Stimulated activated naive CD8-positive, alpha-beta T cell treated with anti-CD3 and anti-CD28 coated beads, Interleukin-15, Interleukin-2, amounts not matched to agents 100 ng/mL and 50 ng/mL, for 24 hours (primary cell): ENCODE measurements at regions not wholly inside any gene's neighbourhood (a gene's known extent, or its start where the extent isn't known, plus 50 kb on each side); places are given as distances from the start of the nearest gene placed in this dataset.

Source experiments
- H3K27ac Mint-ChIP-seq: one replicate; pipeline ENCODE4 v1.8.0; 2021; ENCODE audit warnings: mild to moderate bottlenecking, mixed read lengths
- H3K27me3 Mint-ChIP-seq: one replicate; pipeline ENCODE4 v1.8.0; 2021; ENCODE audit warnings: mixed read lengths
- H3K36me3 Mint-ChIP-seq: one replicate; pipeline ENCODE4 v1.8.0; 2021; ENCODE audit warnings: low read depth, mixed read lengths
- H3K4me1 Mint-ChIP-seq: one replicate; pipeline ENCODE4 v1.8.0; 2021; ENCODE audit warnings: low read depth, mixed read lengths
- H3K4me3 Mint-ChIP-seq: one replicate; pipeline ENCODE4 v1.8.0; 2021; ENCODE audit warnings: mild to moderate bottlenecking, mixed read lengths
- H3K9me3 Mint-ChIP-seq: one replicate; pipeline ENCODE4 v1.8.0; 2021; ENCODE audit warnings: mixed read lengths

DNA sequence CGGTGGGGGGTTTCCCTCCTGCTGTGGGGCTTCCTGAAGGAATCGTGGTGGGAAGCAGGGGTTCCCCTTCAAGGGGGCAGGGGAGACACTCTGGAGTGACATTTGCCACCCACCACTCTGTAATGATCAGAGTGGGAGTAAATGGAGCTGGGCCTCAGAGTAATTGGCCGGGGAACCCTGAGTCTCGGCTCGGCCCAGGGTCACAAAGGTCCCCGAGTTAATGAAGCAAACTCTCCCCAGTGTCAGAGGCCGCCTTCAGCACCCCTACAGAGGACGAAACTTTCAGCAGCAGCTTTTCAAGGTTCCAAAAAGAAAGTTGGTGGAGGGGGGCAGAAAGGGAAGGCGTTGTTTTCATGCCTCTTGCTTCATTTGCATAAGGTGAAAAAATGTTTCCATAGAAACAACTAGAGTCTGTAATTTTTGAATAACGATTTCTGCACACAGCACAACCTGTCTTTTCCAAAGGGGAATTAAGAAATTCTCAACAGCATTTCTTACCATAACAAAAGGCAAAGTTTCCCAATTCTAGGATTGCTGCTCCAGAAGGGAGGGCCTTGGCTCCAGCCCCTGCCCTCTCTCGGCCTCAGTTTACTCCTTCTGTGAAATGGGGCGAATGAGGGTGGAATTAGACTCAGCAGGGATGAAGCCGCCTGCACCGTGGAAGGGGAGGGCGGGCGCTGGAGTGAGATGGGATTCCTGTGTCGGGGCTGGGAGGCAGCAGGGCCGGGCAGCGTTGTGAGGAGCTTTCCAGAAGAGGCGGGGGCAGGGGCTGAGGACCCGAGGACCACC lies 67.0 kb upstream of the BEGAIN start:
- no peaks in the 10 kb centered on the region for H3K36me3 Mint-ChIP-seq
- H3K4me1 Mint-ChIP-seq: peaks cover 11% of the 10 kb centered on the region
- no peak overlapping the region for H3K4me3 Mint-ChIP-seq

GRCh38 chr14:100654814-100655740 lies 67.9 kb upstream of the BEGAIN start:
- peaks cover 20% of the 10 kb centered on the region for H3K27me3 Mint-ChIP-seq
- no peaks in the 10 kb centered on the region for H3K36me3 Mint-ChIP-seq
- H3K9me3 Mint-ChIP-seq: no peaks in the 10 kb centered on the region
- H3K27ac Mint-ChIP-seq: no peak overlapping the region
- no peak overlapping the region for H3K4me3 Mint-ChIP-seq
- H3K4me1 Mint-ChIP-seq: peaks cover 11% of the 10 kb centered on the region

More for the DNA sequence above, 67.0 kb upstream of the BEGAIN start:
- Mint-ChIP-seq H3K27ac (no peak overlapping the region), H3K9me3 (no peaks in the 10 kb centered on the region), H3K27me3 (peaks cover 20% of the 10 kb centered on the region)

DNA sequence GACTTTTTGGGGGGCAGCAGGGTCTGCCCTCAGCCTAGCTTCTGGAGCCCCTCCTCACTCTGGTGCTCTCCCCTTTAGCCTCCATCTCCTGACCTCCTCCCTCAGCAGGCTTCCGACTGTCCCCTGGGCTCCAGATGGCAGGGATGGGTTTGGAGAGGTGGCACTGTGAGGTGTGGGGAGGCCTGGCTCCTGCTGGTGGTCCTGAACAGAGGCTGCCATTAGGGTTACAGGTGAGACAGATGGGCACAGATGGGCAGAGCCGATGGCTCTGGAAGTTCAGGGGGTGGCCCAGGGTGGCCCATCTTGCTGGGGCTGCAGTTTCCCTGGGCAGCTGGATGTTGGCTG lies 68.5 kb upstream of the BEGAIN start:
- H3K27me3 Mint-ChIP-seq: peaks cover 20% of the 10 kb centered on the region
- H3K9me3 Mint-ChIP-seq: no peaks in the 10 kb centered on the region
- no peak overlapping the region for H3K4me3 Mint-ChIP-seq
- H3K27ac Mint-ChIP-seq: no peak overlapping the region
- H3K4me1 Mint-ChIP-seq: peaks cover 11% of the 10 kb centered on the region
- H3K36me3 Mint-ChIP-seq: no peaks in the 10 kb centered on the region

- Mint-ChIP-seq H3K4me1 (peaks cover 11% of the 10 kb centered on the region), H3K27ac (no peak overlapping the region), H3K27me3 (peaks cover 20% of the 10 kb centered on the region), H3K9me3 (no peaks in the 10 kb centered on the region), H3K4me3 (no peak overlapping the region), H3K36me3 (no peaks in the 10 kb centered on the region)
Observed at GRCh38 chr14:100656996-100657395, 69.7 kb upstream of the DLK1 start.

DNA sequence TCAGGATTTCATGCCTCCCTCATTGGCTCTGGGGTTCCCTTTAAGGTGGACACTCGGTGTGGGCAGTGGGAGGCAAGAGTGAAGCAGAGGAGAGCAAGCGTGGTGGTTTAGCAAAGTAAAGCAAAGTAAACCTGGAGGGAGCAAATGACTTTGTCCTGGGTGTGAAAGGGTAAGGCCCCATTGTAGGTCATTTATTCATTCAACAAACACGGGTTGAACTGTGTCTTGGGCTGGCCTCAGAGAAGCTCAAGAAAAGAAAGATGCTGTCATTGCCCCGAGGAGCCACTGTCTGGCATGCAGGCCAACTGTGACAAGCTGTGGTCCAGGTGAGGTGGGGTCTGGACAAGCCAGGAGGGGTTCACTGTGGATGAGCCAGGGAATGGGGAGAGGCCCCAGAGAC lies 68.9 kb upstream of the DLK1 start:
- Mint-ChIP-seq H3K4me1 (peaks cover 11% of the 10 kb centered on the region), H3K36me3 (no peaks in the 10 kb centered on the region), H3K4me3 (no peak overlapping the region), H3K27me3 (peaks cover 20% of the 10 kb centered on the region), H3K9me3 (no peaks in the 10 kb centered on the region), H3K27ac (no peak overlapping the region)

DNA sequence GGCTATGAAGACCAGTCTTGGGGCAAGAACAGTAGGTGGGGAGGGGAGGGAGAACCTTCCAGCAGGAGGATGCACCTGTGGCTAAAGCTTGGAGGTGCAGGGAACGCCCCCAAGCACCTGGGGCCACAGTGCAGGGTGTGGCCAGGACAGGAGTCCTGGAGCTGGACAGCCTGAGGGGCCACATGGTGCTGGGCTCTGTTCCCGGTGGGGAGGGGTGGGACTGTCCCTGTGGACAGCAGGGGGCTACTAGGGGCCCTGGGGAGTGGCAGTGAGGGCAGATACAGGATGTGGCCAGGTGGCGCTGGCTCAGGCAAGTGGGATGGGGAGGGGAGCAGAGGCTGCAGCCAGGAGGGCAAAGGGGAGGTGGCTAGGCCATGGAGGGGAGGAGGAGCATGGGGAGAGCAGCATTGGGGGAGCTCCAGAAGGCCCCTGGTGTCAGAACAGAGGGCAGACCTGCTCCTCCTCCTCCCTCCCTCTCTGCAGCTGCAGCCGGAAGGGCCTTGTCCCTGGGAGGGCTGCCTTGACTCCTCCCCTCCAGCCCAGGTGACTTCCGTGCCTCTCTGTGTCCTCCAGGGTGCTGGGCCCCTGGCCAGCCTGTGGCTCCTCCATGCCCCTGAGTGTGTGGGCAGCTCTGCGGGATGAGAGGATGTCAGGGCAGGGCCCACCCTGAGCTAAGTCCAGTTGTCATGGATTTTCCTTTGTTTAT lies 68.4 kb upstream of the DLK1 start:
- peaks cover 20% of the 10 kb centered on the region for H3K27me3 Mint-ChIP-seq
- H3K4me3 Mint-ChIP-seq: no peak overlapping the region
- peaks cover 11% of the 10 kb centered on the region for H3K4me1 Mint-ChIP-seq
- no peaks in the 10 kb centered on the region for H3K9me3 Mint-ChIP-seq
- no peaks in the 10 kb centered on the region for H3K36me3 Mint-ChIP-seq
- H3K27ac Mint-ChIP-seq: no peak overlapping the region

- Mint-ChIP-seq H3K9me3 (no peaks in the 10 kb centered on the region), H3K36me3 (no peaks in the 10 kb centered on the region), H3K4me1 (no peaks in the 10 kb centered on the region), H3K27ac (no peak overlapping the region), H3K4me3 (no peak overlapping the region), H3K27me3 (peaks cover 16% of the 10 kb centered on the region)
Observed at GRCh38 chr14:100659345-100660001, 67.2 kb upstream of the DLK1 start.

DNA sequence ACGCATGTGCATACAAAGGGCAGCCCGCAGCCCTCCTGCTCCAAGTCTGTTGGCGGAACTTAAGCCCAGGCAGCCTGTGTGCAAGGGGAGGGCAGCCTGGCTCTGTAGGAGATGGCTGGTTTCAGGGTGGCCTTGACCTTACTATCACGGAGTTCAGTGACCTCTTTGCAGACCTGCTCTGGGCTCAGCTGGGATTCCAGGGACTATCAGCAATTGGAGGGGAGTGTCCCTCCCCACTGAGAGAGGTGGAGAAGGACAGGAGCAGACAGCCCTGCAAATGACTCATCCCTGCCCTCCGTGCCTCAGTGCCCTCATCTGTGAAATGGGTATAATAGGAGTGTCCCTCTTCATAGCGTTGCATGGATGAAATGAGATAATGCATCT lies 66.2 kb upstream of the DLK1 start:
- Mint-ChIP-seq H3K36me3 (no peaks in the 10 kb centered on the region), H3K4me3 (no peak overlapping the region), H3K9me3 (no peaks in the 10 kb centered on the region), H3K4me1 (no peaks in the 10 kb centered on the region), H3K27ac (no peak overlapping the region), H3K27me3 (peaks cover 12% of the 10 kb centered on the region)

GRCh38 chr14:100660882-100661635 lies 65.6 kb upstream of the DLK1 start:
- H3K27ac Mint-ChIP-seq: no peak overlapping the region
- no peaks in the 10 kb centered on the region for H3K9me3 Mint-ChIP-seq
- no peaks in the 10 kb centered on the region for H3K36me3 Mint-ChIP-seq
- no peaks in the 10 kb centered on the region for H3K4me1 Mint-ChIP-seq
- no peak overlapping the region for H3K4me3 Mint-ChIP-seq
- H3K27me3 Mint-ChIP-seq: peaks cover 7% of the 10 kb centered on the region

- H3K4me1 Mint-ChIP-seq: no peaks in the 10 kb centered on the region
- peaks cover 11% of the 10 kb centered on the region for H3K27me3 Mint-ChIP-seq
- H3K9me3 Mint-ChIP-seq: no peaks in the 10 kb centered on the region
- H3K36me3 Mint-ChIP-seq: no peaks in the 10 kb centered on the region
- no peak overlapping the region for H3K27ac Mint-ChIP-seq
- H3K4me3 Mint-ChIP-seq: no peak overlapping the region
Observed at GRCh38 chr14:100662879-100663760, 63.6 kb upstream of the DLK1 start.

DNA sequence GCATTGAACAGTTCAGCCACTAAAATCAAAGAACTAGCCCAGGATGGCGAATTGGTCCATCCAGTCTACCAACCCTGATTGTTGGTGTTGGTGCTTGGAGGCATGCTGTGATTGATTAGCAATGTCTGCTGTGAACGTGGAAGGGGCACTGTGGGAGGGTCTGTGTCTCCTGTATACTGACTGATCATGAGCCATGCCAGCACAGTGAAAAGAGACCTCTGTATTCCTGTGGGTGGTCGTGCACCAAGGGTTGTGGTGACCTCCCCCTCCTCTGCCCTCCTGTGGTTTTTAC lies 63.0 kb upstream of the DLK1 start:
- H3K4me1 Mint-ChIP-seq: no peaks in the 10 kb centered on the region
- H3K4me3 Mint-ChIP-seq: no peak overlapping the region
- H3K27me3 Mint-ChIP-seq: peaks cover 11% of the 10 kb centered on the region
- no peaks in the 10 kb centered on the region for H3K36me3 Mint-ChIP-seq
- no peak overlapping the region for H3K27ac Mint-ChIP-seq
- no peaks in the 10 kb centered on the region for H3K9me3 Mint-ChIP-seq

GRCh38 chr14:100664231-100664630 lies 62.5 kb upstream of the DLK1 start:
- Mint-ChIP-seq H3K27ac (no peak overlapping the region), H3K9me3 (no peaks in the 10 kb centered on the region), H3K4me3 (no peak overlapping the region), H3K36me3 (no peaks in the 10 kb centered on the region), H3K4me1 (no peaks in the 10 kb centered on the region), H3K27me3 (peaks cover 11% of the 10 kb centered on the region)

GRCh38 chr14:100664841-100665510 lies 61.7 kb upstream of the DLK1 start:
- H3K27me3 Mint-ChIP-seq: peaks cover 11% of the 10 kb centered on the region
- H3K27ac Mint-ChIP-seq: no peak overlapping the region
- no peak overlapping the region for H3K4me3 Mint-ChIP-seq
- no peaks in the 10 kb centered on the region for H3K4me1 Mint-ChIP-seq
- no peaks in the 10 kb centered on the region for H3K9me3 Mint-ChIP-seq
- no peaks in the 10 kb centered on the region for H3K36me3 Mint-ChIP-seq
